Chondrocyte (in vitro differentiated cells): ENCODE measurements at regions not wholly inside any gene's neighbourhood (a gene's known extent, or its start where the extent isn't known, plus 50 kb on each side); places are given as distances from the start of the nearest gene placed in this dataset.

Experiments used
- DNase-seq: peaks from one replicate; pipeline ENCODE4 v3.0.0; 2021; ENCODE audit warnings: mixed read lengths, low spot score
- H3K27ac Mint-ChIP-seq: one replicate; pipeline ENCODE4 v1.8.0; 2021; ENCODE audit warnings: mild to moderate bottlenecking, moderate library complexity, mixed read lengths; ENCODE audit not compliant: unreplicated experiment
- H3K27me3 Mint-ChIP-seq: 2 replicates; pipeline ENCODE4 v1.8.0; 2021; ENCODE audit warnings: low read depth, mixed read lengths
- H3K36me3 Mint-ChIP-seq: 2 replicates; pipeline ENCODE4 v1.8.0; 2021; ENCODE audit warnings: low read depth, mixed read lengths
- H3K4me1 Mint-ChIP-seq: 2 replicates; pipeline ENCODE4 v1.8.0; 2021; ENCODE audit warnings: low read depth, mild to moderate bottlenecking, mixed read lengths
- H3K4me3 Mint-ChIP-seq: one replicate; pipeline ENCODE4 v1.8.0; 2021; ENCODE audit warnings: mild to moderate bottlenecking, moderate library complexity, mixed read lengths; ENCODE audit not compliant: unreplicated experiment
- H3K9me3 Mint-ChIP-seq: 2 replicates; pipeline ENCODE4 v1.8.0; 2021; ENCODE audit warnings: low read depth, mixed read lengths
- CTCF ChIP-seq: fragments of 200-600 bp; sonication (generic); IDR thresholded peaks from 2 replicates; pipeline ENCODE4 v1.5.0; 2021; ENCODE audit warnings: antibody characterized with exemption, mild to moderate bottlenecking, moderate library complexity

GRCh38 chr9:19598722-19599121 is 189.9 kb downstream of the ACER2 start:
- no peak overlapping the region for H3K4me3 Mint-ChIP-seq
- DNase-seq, result no peak
- no peaks in the 10 kb centered on the region for H3K4me1 Mint-ChIP-seq
- no peak overlapping the region for H3K27ac Mint-ChIP-seq
- H3K27me3 Mint-ChIP-seq, result peaks cover 12% of the 10 kb centered on the region
- TF ChIP-seq CTCF, result no peak
- no peaks in the 10 kb centered on the region for H3K9me3 Mint-ChIP-seq
- H3K36me3 Mint-ChIP-seq, result no peaks in the 10 kb centered on the region

GRCh38 chr9:19597176-19597575 is 188.4 kb downstream of the ACER2 start:
- Mint-ChIP-seq H3K4me1 (no peaks in the 10 kb centered on the region), H3K27me3 (peaks cover 10% of the 10 kb centered on the region), H3K4me3 (no peak overlapping the region), H3K36me3 (no peaks in the 10 kb centered on the region), H3K9me3 (no peaks in the 10 kb centered on the region), H3K27ac (no peak overlapping the region)
- no peak for DNase-seq
- TF ChIP-seq CTCF, result no peak

- Mint-ChIP-seq H3K36me3 (no peaks in the 10 kb centered on the region), H3K9me3 (no peaks in the 10 kb centered on the region), H3K27me3 (peaks cover 21% of the 10 kb centered on the region), H3K27ac (no peak overlapping the region), H3K4me1 (no peaks in the 10 kb centered on the region), H3K4me3 (no peak overlapping the region)
- no peak for DNase-seq
- no peak for TF ChIP-seq CTCF
Measured at GRCh38 chr9:19595003-19595402, 186.2 kb downstream of the ACER2 start.

- Mint-ChIP-seq H3K4me1 (no peaks in the 10 kb centered on the region), H3K27me3 (peaks cover 16% of the 10 kb centered on the region), H3K9me3 (peaks cover 2% of the 10 kb centered on the region), H3K36me3 (no peaks in the 10 kb centered on the region), H3K27ac (no peak overlapping the region), H3K4me3 (no peak overlapping the region)
- no peak for DNase-seq
- no peak for TF ChIP-seq CTCF
Measured at GRCh38 chr9:19587678-19588077, 178.9 kb downstream of the ACER2 start.

- peaks cover 2% of the 10 kb centered on the region for H3K9me3 Mint-ChIP-seq
- H3K4me3 Mint-ChIP-seq, result no peak overlapping the region
- no peaks in the 10 kb centered on the region for H3K4me1 Mint-ChIP-seq
- DNase-seq, result no peak
- H3K27ac Mint-ChIP-seq, result no peak overlapping the region
- H3K27me3 Mint-ChIP-seq, result peaks cover 11% of the 10 kb centered on the region
- H3K36me3 Mint-ChIP-seq, result no peaks in the 10 kb centered on the region
- no peak for TF ChIP-seq CTCF
Measured at GRCh38 chr9:19583890-19584289, 175.1 kb downstream of the ACER2 start.
